SU-DHL-6 (cell line): ENCODE measurements at regions not wholly inside any gene's neighbourhood (a gene's known extent, or its start where the extent isn't known, plus 50 kb on each side); places are given as distances from the start of the nearest gene placed in this dataset.

Experiments used
- EZH2phosphoT487 ChIP-seq: fragments of 200-600 bp; sonication (generic), shearing (Covaris generic); conservative IDR thresholded peaks from 2 replicates; pipeline ENCODE4 v1.6.1; 2018; ENCODE audit warnings: mild to moderate bottlenecking, antibody characterized with exemption, low read length, moderate library complexity, mixed read lengths
- TF ChIP-seq, protein P1 (sequence below): fragments of 200-600 bp; sonication (generic); IDR thresholded peaks from one replicate; pipeline ENCODE4 v1.5.1; 2017; ENCODE audit warnings: antibody characterized with exemption, mild to moderate bottlenecking, low read length, moderate library complexity; ENCODE audit not compliant: insufficient read depth, poor library complexity, severe bottlenecking

DNA sequence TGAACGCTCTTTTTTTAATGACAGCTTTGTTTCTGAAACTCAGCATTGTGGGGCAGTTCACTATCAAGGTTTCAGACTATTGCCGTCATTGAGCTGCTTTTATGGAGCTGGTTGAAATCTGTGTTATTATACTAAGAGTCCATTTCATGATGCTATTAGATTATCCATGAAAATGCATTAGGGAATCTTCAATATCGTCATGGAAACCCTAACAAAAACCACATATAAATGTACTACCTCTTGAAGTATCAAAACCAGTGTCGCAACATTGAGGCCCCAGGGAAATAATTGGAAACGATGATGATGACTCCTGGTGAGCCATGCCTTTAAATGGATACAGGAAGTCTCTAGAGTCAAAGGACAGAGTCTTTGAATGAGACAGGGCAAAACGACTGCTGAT is 231.6 kb upstream of the CPHXL start:
- TF ChIP-seq, protein P1, sequence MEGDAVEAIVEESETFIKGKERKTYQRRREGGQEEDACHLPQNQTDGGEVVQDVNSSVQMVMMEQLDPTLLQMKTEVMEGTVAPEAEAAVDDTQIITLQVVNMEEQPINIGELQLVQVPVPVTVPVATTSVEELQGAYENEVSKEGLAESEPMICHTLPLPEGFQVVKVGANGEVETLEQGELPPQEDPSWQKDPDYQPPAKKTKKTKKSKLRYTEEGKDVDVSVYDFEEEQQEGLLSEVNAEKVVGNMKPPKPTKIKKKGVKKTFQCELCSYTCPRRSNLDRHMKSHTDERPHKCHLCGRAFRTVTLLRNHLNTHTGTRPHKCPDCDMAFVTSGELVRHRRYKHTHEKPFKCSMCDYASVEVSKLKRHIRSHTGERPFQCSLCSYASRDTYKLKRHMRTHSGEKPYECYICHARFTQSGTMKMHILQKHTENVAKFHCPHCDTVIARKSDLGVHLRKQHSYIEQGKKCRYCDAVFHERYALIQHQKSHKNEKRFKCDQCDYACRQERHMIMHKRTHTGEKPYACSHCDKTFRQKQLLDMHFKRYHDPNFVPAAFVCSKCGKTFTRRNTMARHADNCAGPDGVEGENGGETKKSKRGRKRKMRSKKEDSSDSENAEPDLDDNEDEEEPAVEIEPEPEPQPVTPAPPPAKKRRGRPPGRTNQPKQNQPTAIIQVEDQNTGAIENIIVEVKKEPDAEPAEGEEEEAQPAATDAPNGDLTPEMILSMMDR, result no peak
- TF ChIP-seq EZH2phosphoT487, result no peak
